HG02678 (cell line): ENCODE measurements at regions not wholly inside any gene's neighbourhood (a gene's known extent, or its start where the extent isn't known, plus 50 kb on each side); places are given as distances from the start of the nearest gene placed in this dataset.
"Not testable (repeated sequence)": the region's sequence is repeated elsewhere in the genome, so short reads cannot be mapped to it uniquely, and the experiment has no call there.

ENCODE experiments used
- ATAC-seq: cut with Tn5 transposase; IDR thresholded peaks from one replicate; pipeline ENCODE4 v1.9.1; 2021; ENCODE audit warnings: mild to moderate bottlenecking, moderate library complexity; ENCODE audit not compliant: unreplicated experiment

- no peak for ATAC-seq
Measured at GRCh38 chr2:180240774-180241173, 233.7 kb upstream of the CWC22 start.

DNA sequence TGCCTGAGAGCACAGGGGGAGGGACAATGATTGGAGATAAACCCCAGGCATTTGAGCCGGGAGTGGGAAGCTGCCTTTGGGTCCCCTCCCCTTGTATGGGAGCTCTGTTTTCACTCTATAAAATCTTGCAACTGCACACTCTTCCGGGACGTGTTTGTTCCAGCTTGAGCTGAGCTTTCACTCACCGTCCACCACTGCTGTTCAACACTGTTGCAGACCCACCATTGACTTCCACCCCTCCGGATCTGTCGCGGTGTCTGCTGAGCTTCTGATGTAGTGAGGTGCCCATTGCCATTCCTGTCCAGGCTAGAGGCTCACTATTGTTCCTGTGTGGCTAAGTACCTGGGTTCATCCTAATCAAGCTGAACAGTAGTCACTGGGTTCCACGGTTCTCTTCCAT lies 231.6 kb upstream of the CWC22 start:
- ATAC-seq = no peak

GRCh38 chr2:180236061-180236460 lies 229.0 kb upstream of the CWC22 start:
- ATAC-seq = not testable (repeated sequence)

DNA sequence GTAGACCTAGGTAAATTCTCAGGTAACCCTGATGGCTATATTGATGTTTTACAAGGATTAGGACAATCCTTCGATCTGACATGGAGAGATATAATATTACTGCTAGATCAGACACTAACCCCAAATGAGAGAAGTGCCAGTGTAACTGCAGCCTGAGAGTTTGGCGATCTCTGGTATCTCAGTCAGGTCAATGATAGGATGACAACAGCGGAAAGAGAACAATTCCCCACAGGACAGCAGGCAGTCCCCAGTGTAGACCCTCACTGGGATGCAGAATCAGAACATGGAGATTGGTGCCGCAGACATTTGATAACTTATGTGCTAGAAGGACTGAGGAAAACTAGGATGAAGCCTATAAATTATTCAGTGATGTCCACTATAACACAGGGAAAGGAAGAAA lies 228.4 kb upstream of the CWC22 start:
- ATAC-seq = not testable (repeated sequence)

DNA sequence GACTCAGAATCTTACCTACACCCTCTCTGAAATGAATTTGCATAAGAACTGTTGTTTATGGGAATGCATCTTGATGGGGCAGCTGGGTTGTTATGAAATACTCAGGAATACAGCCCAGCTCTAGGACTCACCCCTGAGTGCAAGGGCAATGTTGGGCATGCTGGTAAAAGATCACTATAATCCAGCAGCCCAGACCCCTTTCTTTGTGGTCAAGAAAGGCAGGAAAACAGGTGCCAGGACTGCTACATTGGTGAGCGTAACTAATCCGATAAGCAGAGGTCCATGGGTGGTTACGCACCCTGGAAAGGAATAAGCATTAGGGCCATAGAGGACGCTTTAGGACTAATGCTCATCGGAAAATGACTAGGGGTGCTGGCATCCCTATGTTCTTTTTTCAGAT lies 227.9 kb upstream of the CWC22 start:
- ATAC-seq = not testable (repeated sequence)

DNA sequence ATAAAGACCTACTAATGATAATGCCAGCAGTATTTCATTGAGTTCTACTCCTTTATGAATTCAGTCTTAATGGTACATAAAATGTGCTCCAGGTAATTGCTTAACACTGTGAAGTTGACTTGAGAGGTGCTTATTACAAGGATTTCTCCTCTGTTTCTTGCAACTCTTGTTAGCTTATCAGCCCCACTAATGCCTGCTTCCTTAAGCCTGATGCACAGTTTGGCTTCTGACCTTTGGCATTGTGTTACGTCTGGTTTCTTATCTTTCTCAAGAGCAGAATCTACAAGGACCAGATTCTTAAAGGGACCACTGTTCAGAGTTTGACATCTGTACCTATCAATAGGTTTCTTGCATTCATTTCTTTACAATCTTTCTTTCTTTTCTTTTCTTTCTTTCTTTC lies 223.9 kb upstream of the CWC22 start:
- no peak for ATAC-seq

- ATAC-seq = no peak
Measured at GRCh38 chr2:180227461-180227860, 220.4 kb upstream of the CWC22 start.

- ATAC-seq = no peak
Measured at GRCh38 chr2:180225118-180225517, 218.0 kb upstream of the CWC22 start.

- no peak for ATAC-seq
Measured at GRCh38 chr2:180222644-180223043, 215.5 kb upstream of the CWC22 start.

DNA sequence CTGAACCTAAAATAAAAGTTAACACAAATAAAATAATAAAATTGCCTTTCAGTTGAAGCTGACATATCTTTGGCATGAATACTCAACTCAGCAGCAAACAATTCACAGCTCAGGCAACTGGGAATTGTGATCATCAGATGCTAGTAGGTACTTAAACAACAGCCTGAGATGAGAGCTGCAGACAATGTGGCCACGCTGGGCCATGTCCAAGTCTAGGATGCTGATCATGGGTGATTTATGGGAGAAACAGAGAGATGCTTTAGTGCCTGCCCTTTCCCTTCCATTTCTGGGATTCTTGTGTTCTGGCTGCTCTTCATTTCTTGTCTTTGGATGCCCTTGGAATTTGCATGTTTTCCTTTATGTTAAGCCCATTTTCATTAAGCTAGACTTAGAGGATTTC lies 212.4 kb upstream of the CWC22 start:
- no peak for ATAC-seq

- no peak for ATAC-seq
Measured at GRCh38 chr2:180208841-180209240, 201.7 kb upstream of the CWC22 start.

DNA sequence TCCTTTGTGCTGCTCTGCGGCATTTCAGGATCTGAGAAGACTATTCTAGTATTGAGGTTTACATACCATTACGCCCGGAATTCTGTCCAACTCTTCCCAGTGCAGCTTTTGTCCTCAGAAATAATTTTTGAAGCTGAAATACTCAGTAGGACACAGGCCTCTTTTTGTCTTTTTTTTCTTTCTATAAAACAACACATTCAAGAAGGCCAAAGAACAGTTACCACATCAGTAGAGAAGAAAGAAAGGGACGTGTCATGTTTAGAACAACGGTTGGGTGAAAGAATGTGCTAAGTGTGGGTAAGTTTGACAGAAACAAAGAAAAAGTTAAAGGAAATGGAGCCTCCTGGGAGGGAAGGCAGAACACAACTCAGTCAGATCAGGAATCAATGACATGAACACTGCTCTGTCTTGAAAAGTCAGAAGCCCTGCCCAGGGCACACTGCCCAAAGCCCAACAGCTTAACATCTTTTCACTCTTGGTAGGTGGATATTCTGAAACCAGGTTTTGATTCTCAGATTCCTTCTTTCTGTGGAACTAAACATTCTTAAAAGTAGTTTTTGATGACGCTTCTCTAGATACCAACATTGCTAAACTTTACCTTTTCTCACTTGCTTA lies 198.6 kb upstream of the CWC22 start:
- ATAC-seq = no peak

DNA sequence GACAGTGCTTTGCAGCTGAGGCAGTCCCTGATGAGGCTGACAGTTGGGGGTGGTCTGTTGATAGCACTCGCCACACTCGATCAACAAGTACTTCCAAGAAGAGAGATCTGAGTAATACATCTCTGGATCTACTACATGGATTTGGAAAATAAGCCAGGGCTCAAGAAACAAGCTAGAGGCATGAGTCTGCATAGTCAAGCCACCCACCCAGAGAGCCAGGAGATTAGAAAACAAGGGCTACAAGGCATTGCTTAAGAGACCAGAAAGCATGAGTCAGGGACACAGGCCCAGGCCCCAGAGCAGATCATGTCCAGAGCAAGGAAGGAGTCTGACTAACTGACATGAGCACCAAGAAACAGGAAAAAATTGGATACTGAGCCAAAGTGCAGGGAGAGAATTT lies 196.9 kb upstream of the CWC22 start:
- ATAC-seq = no peak

DNA sequence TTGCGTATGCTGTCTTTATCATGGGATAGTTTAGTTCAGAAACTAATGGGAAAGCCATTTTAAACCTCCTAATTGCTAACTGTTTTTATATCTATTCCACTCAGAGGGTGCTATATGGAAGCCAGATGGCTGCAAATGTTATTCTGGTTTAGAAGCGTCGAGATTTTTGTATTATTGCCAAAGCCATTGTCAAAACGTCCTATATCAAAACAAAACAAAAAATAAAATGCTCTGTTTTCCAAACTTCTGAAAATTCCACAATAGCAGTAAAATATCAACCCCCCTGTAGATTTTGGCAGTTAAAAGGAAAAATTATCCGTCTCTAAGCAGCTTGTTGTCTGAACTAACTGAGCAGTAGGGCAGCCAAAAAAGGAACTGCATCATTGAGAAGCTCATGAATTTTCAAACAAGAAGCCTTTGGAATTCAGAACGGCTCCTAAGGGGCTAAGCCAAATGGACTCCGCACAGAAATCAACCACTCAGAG lies 195.4 kb upstream of the CWC22 start:
- ATAC-seq = no peak

- ATAC-seq = no peak
Measured at GRCh38 chr2:180196419-180196977, 189.4 kb upstream of the CWC22 start.

- no peak for ATAC-seq
Measured at GRCh38 chr2:180195847-180196246, 188.8 kb upstream of the CWC22 start.

DNA sequence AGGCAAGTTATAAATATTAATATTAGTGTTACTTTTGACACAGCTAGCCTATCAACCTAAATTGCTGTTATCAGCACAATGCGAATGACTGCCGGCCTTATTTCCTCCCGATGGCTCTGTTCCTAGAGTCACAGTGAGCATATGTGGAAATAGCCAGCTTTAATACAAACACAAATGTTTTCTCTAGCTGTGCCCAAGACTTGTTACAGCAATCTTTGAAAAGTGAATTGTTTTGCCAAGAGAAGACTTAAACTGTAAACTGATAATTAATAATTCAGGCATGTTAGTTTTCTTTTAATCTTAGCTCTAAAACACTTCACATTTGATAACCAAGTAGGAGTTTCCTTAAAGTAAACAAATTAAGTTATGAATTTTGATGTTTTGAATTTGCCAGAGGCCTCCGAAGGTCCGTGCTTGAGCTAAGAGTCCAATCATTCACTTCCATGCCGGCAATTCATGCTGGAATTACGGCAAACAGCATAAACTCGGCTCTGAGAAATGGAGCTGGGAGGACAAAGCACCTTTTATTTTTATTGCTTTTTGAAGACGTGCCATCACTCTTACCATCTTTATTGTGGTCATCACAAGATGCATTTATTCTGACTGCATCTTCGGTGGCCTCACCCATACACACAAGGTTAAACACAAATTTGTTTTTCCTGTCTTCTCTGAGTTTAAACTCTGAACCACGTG lies 184.5 kb upstream of the CWC22 start:
- no peak for ATAC-seq

DNA sequence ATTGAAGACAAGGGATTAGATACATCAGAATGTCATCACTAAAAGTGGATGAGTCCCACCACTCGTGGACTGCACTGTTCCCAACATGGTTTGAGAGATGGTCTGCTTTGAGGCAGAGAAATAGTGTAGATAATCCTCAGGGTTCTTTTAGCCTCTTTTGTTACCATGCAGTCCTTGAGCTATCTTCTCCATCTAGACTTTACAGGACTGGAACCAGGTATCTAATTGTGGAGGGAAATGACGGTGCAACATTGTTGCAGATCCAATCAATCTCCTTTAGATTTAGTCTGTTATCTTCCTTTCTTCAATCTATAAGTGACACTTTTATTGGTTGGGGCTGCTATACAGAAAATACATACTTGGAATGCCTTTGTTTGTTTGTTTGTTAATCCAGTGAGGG lies 183.8 kb upstream of the CWC22 start:
- ATAC-seq = no peak

DNA sequence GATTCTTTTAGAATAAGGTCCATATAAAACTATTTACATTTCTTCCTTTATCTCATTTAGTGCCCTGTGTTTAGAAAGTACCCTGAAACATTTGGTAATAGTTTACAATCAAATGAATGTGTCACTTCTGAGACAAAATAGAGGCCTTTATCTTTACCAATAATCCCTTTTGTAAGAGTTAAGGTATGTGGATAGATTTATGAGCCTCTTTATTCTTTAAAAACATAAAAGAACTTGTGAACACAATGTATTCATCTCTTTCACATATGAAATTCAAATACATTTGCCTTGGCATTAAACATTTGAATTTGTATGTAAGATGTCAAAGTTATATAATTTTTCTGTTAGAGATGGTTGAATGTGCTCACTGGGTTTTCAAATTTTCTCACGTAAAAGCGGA lies 180.5 kb upstream of the CWC22 start:
- ATAC-seq = no peak

DNA sequence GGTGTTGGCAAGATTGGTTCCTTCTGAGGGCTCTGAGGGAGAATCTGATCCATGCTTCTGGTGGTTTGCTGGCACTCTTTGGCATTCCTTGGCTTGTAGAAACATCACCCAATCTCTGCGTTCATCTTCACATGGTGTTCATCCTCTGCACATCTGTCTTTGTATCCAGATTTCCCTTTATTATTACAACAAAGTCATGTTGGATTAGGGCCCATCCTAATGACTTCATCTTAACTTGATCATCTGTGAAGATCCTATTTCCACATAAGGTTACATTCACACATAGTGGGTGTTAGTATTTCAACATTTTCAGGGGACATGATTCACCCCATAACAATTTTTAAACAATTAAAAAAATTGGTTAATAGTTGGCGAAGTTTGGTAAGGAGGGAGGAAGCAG lies 177.4 kb upstream of the CWC22 start:
- no peak for ATAC-seq

GRCh38 chr2:180180511-180180910 lies 173.4 kb upstream of the CWC22 start:
- no peak for ATAC-seq

GRCh38 chr2:180177534-180177933 lies 170.4 kb upstream of the CWC22 start:
- ATAC-seq = no peak
